Lung (tissue), 11 donors: ENCODE measurements at regions not wholly inside any gene's neighbourhood (a gene's known extent, or its start where the extent isn't known, plus 50 kb on each side); places are given as distances from the start of the nearest gene placed in this dataset.
A peak's percentile ranks its signal among the peaks of the same experiment; 100 is the strongest.

ENCODE experiments used
- ATAC-seq: fragments of 200-7000 bp; cut with Tn5 transposase; one replicate; pipeline ENCODE4 v1.9.1; 2020; ENCODE audit warnings: moderate number of reproducible peaks; ENCODE audit not compliant: insufficient read depth, low FRiP score
- DNase-seq, 3 donors: peaks; one replicate each; pipeline ENCODE4 v3.0.0-alpha.2; 2013 to 2017
- H3K27ac ChIP-seq, 2 donors: one replicate each; pipeline ENCODE4 v1.5.1; 2013; ENCODE audit warnings: mild to moderate bottlenecking in 2 of 2, moderate library complexity in 2 of 2, control low read depth in 1 of 2, inconsistent platforms in 1 of 2, low read depth in 1 of 2, low read length in 1 of 2
- H3K27me3 ChIP-seq, 3 donors: one replicate each; pipeline ENCODE4 v1.5.1; 2013; ENCODE audit warnings: low read length in 2 of 3; ENCODE audit not compliant: control insufficient read depth in 3 of 3, insufficient read depth in 3 of 3
- H3K36me3 ChIP-seq, 4 donors: one replicate each; pipeline ENCODE4 v1.5.1; 2013; ENCODE audit warnings: low read length in 4 of 4, mild to moderate bottlenecking in 1 of 4, moderate library complexity in 1 of 4; ENCODE audit not compliant: control insufficient read depth in 4 of 4, insufficient read depth in 4 of 4
- H3K4me1 ChIP-seq, 5 donors: one replicate each; pipeline ENCODE4 v1.5.1; 2013; ENCODE audit warnings: low read length in 5 of 5, mild to moderate bottlenecking in 2 of 5, moderate library complexity in 1 of 5; ENCODE audit not compliant: control insufficient read depth in 5 of 5, insufficient read depth in 5 of 5
- H3K4me3 ChIP-seq: one replicate; pipeline ENCODE4 v1.5.1; 2013; ENCODE audit warnings: mild to moderate bottlenecking, control low read depth, moderate library complexity
- H3K9ac ChIP-seq, 2 donors: one replicate each; pipeline ENCODE4 v1.5.1; 2013; ENCODE audit warnings: low read length in 2 of 2, control low read depth in 1 of 2; ENCODE audit not compliant: insufficient read depth in 1 of 2
- H3K9me3 ChIP-seq, 4 donors: one replicate each; pipeline ENCODE4 v1.5.1; 2013; ENCODE audit warnings: low read length in 3 of 4, mild to moderate bottlenecking in 1 of 4, moderate library complexity in 1 of 4; ENCODE audit not compliant: control insufficient read depth in 4 of 4, insufficient read depth in 3 of 4
- CTCF ChIP-seq: IDR thresholded peaks from 2 replicates; pipeline ENCODE4 v1.5.1; 2012; ENCODE audit warnings: mild to moderate bottlenecking; ENCODE audit errors: control extremely low read depth, extremely low read depth
- WGBS, 2 donors: extraction: QIAGEN DNeasy Blood & Tissue Kit; methylation state at CpG; one replicate each; pipeline ENCODE4 v1.1.7; 2013; 5-methylcytosine and 5-hydroxymethylcytosine counted together
- donor health status: control.
- donor health status: control.
- donor health status: Bipolar disorder and iron deficiency.
- donor health status: healthy.
- donor health status: DM: yes; HTN: yes; CAD: no.

- H3K27ac ChIP-seq: no peak overlapping the region
- DNase-seq: peak in 1 of 3 donors; percentile 45
- 57 to 62% methylated on average over 4 of the region's 4 CpGs for WGBS, 2 donors
- TF ChIP-seq CTCF: no peak
- no peaks in the 10 kb centered on the region for H3K4me1 ChIP-seq
- no peaks in the 10 kb centered on the region for H3K27me3 ChIP-seq
- no peak overlapping the region for H3K4me3 ChIP-seq
- no peaks in the 10 kb centered on the region for H3K36me3 ChIP-seq
- H3K9ac ChIP-seq: no peak overlapping the region
- ATAC-seq: no peak
- H3K9me3 ChIP-seq: no peaks in the 10 kb centered on the region
These were observed 683.8 kb downstream of the LRRC70 start for GRCh38 chr5:63262185-63262981.

GRCh38 chr5:63261695-63262094 is 683.1 kb downstream of the LRRC70 start:
- no peak for DNase-seq
- TF ChIP-seq CTCF: no peak
- no peak for ATAC-seq
- Histone ChIP-seq H3K4me3 (no peak overlapping the region), H3K36me3 (no peaks in the 10 kb centered on the region), H3K9me3 (no peaks in the 10 kb centered on the region), H3K4me1 (no peaks in the 10 kb centered on the region), H3K27ac (no peak overlapping the region), H3K9ac (no peak overlapping the region), H3K27me3 (no peaks in the 10 kb centered on the region)

GRCh38 chr5:63255594-63255993 is 677.0 kb downstream of the LRRC70 start:
- 87 to 90% methylated on average over 5 of the region's 5 CpGs for WGBS, 2 donors
- no peaks in the 10 kb centered on the region for H3K4me1 ChIP-seq
- no peak for DNase-seq

More at GRCh38 chr5:63255594-63255993, 677.0 kb downstream of the LRRC70 start:
- no peak overlapping the region for H3K9ac ChIP-seq
- H3K27me3 ChIP-seq: no peaks in the 10 kb centered on the region
- no peak for ATAC-seq
- no peaks in the 10 kb centered on the region for H3K9me3 ChIP-seq
- H3K4me3 ChIP-seq: no peak overlapping the region
- no peak for TF ChIP-seq CTCF
- H3K36me3 ChIP-seq: no peaks in the 10 kb centered on the region
- H3K27ac ChIP-seq: no peak overlapping the region
